H1 (cell line): ENCODE measurements at regions not wholly inside any gene's neighbourhood (a gene's known extent, or its start where the extent isn't known, plus 50 kb on each side); places are given as distances from the start of the nearest gene placed in this dataset.

Experiments used
- CTCF ChIA-PET: fragments of 300-600 bp; sonication (Branson Sonifier 250); formaldehyde crosslinking; loops from one replicate; lab custom pipeline; 2021; ENCODE audit not compliant: partially characterized antibody; lab: Charles Lee
- POLR2A ChIA-PET: fragments of 300-600 bp; sonication (Branson Sonifier 250); formaldehyde crosslinking; loops from one replicate; lab custom pipeline; 2021; ENCODE audit warnings: inconsistent platforms; ENCODE audit not compliant: partially characterized antibody; lab: Charles Lee
- DNase-seq, 2 experiments: peaks; one replicate each; pipeline versions ENCODE4 v3.0.0 to v3.0.0-alpha.2; 2010 to 2022; ENCODE audit warnings: low spot score in 2 of 2, low read depth in 1 of 2, mixed read lengths in 1 of 2
- FAIRE-seq: peaks from 2 replicates; lab custom pipeline; 2011; peaks lifted over from hg19 to GRCh38; lab: Jason Lieb, UNC
- H2AFZ ChIP-seq: 2 replicates; pipeline ENCODE4 v1.8.1; 2012; ENCODE audit warnings: low read length, inconsistent platforms
- H2AK5ac ChIP-seq: 2 replicates; pipeline ENCODE4 v1.6.1; 2013; ENCODE audit warnings: low read depth, low read length
- H2BK120ac ChIP-seq: replicated peaks from 2 replicates; pipeline ENCODE3; 2013; ENCODE audit warnings: low read depth, low read length, inconsistent platforms
- H2BK12ac ChIP-seq: 2 replicates; pipeline ENCODE4 v1.6.1; 2013; ENCODE audit warnings: low read depth, low read length
- H2BK15ac ChIP-seq: 2 replicates; pipeline ENCODE4 v1.6.1; 2013; ENCODE audit warnings: low read length
- H2BK20ac ChIP-seq: 2 replicates; pipeline ENCODE4 v1.6.1; 2013; ENCODE audit warnings: low read length
- H2BK5ac ChIP-seq: 2 replicates; pipeline ENCODE4 v1.6.1; 2013; ENCODE audit warnings: low read depth, low read length
- H3K14ac ChIP-seq: 2 replicates; pipeline ENCODE4 v1.6.1; 2013; ENCODE audit warnings: inconsistent platforms; ENCODE audit not compliant: insufficient read length
- H3K18ac ChIP-seq: 2 replicates; pipeline ENCODE4 v1.6.1; 2013; ENCODE audit warnings: low read length; ENCODE audit errors: extremely low read depth
- H3K23ac ChIP-seq: 2 replicates; pipeline ENCODE4 v1.6.1; 2013; ENCODE audit warnings: inconsistent platforms; ENCODE audit not compliant: insufficient read length
- H3K23me2 ChIP-seq: 2 replicates; pipeline ENCODE4 v1.6.1; 2013; ENCODE audit warnings: low read depth, low read length
- H3K27ac ChIP-seq: 2 replicates; pipeline ENCODE4 v1.6.1; 2011; ENCODE audit warnings: low read depth, low read length, inconsistent platforms
- H3K27me3 ChIP-seq, 4 experiments: replicated peaks in 1 of 4; 1 replicate in 1 of 4; 2 replicates in 3 of 4; pipeline versions ENCODE4 v1.6.1 to v1.8.1; 2011 to 2013; ENCODE audit warnings: low read length in 3 of 4, mild to moderate bottlenecking in 3 of 4, inconsistent platforms in 2 of 4, mixed read lengths in 2 of 4, moderate library complexity in 1 of 4; ENCODE audit not compliant: control insufficient read depth in 3 of 4, insufficient read depth in 3 of 4; ENCODE audit errors: extremely low read depth in 1 of 4
- H3K36me3 ChIP-seq, 4 experiments: 2 replicates each; pipeline versions ENCODE4 v1.6.1 to v1.8.1; 2011 to 2013; ENCODE audit warnings: mild to moderate bottlenecking in 4 of 4, low read length in 3 of 4, moderate library complexity in 2 of 4, control low read depth in 1 of 4, inconsistent platforms in 1 of 4; ENCODE audit not compliant: insufficient read depth in 4 of 4, control insufficient read depth in 2 of 4
- H3K4ac ChIP-seq: replicated peaks from 2 replicates; pipeline ENCODE3; 2013; ENCODE audit warnings: low read length, low read depth, mixed read lengths, inconsistent platforms; ENCODE audit not compliant: insufficient read length
- H3K4me1 ChIP-seq, 4 experiments: replicated peaks in 1 of 4; 1 replicate in 1 of 4; 2 replicates in 3 of 4; pipeline versions ENCODE4 v1.6.1 to v1.8.1; 2011 to 2013; ENCODE audit warnings: low read length in 3 of 4, inconsistent platforms in 2 of 4, mixed read lengths in 1 of 4; ENCODE audit not compliant: insufficient read depth in 4 of 4, control insufficient read depth in 3 of 4
- H3K4me2 ChIP-seq, 2 experiments: 2 replicates each; pipeline versions ENCODE4 v1.6.1 to v1.8.1; 2011 to 2013; ENCODE audit warnings: low read depth in 2 of 2, low read length in 2 of 2, control low read depth in 1 of 2, inconsistent platforms in 1 of 2, mild to moderate bottlenecking in 1 of 2; ENCODE audit not compliant: insufficient read depth in 1 of 2
- H3K4me3 ChIP-seq, 4 experiments: fragments of 200-600, 300-600 bp in 1 of 4; sonication (generic), shearing (Covaris generic), sonication (Bioruptor Twin) in 1 of 4; 2 replicates each; pipeline versions ENCODE4 v1.5.1 to v1.8.1; 2011 to 2016; ENCODE audit warnings: low read length in 4 of 4, low read depth in 3 of 4, control low read depth in 2 of 4, inconsistent platforms in 2 of 4, mild to moderate bottlenecking in 2 of 4, mixed read lengths in 1 of 4, moderate library complexity in 1 of 4; ENCODE audit not compliant: insufficient read depth in 2 of 4; ENCODE audit errors: extremely low read depth in 1 of 4
- H3K56ac ChIP-seq: replicated peaks from 2 replicates; pipeline ENCODE3; 2013; ENCODE audit warnings: low read depth, mild to moderate bottlenecking, mixed read lengths, low read length, inconsistent platforms; ENCODE audit not compliant: insufficient read length
- H3K79me1 ChIP-seq: 2 replicates; pipeline ENCODE4 v1.6.1; 2013; ENCODE audit warnings: low read depth, low read length, control low read depth
- H3K79me2 ChIP-seq, 2 experiments: 2 replicates each; pipeline versions ENCODE4 v1.6.1 to v1.8.1; 2012 to 2013; ENCODE audit warnings: low read length in 2 of 2, mild to moderate bottlenecking in 2 of 2, inconsistent platforms in 1 of 2; ENCODE audit not compliant: insufficient read depth in 2 of 2, control insufficient read depth in 1 of 2
- H3K9ac ChIP-seq, 4 experiments: replicated peaks in 1 of 4; 1 replicate in 1 of 4; 2 replicates in 3 of 4; pipeline versions ENCODE4 v1.6.1 to v1.8.1; 2011 to 2013; ENCODE audit warnings: low read depth in 3 of 4, low read length in 3 of 4, control low read depth in 2 of 4, mild to moderate bottlenecking in 2 of 4, moderate library complexity in 2 of 4, inconsistent platforms in 1 of 4; ENCODE audit errors: extremely low read depth in 1 of 4
- H3K9me3 ChIP-seq, 2 experiments: 2 replicates each; pipeline versions ENCODE4 v1.6.1 to v1.8.1; 2012 to 2013; ENCODE audit warnings: mild to moderate bottlenecking in 2 of 2, moderate library complexity in 2 of 2, control low read depth in 1 of 2, inconsistent platforms in 1 of 2, low read depth in 1 of 2, low read length in 1 of 2, mixed read lengths in 1 of 2; ENCODE audit not compliant: insufficient read depth in 2 of 2
- H4K20me1 ChIP-seq, 2 experiments: replicated peaks in 1 of 2; 2 replicates each; pipeline versions ENCODE3 to v1.8.1; 2011 to 2013; ENCODE audit warnings: inconsistent platforms in 2 of 2, low read length in 2 of 2, mild to moderate bottlenecking in 1 of 2; ENCODE audit not compliant: insufficient read depth in 2 of 2, control insufficient read depth in 1 of 2
- H4K5ac ChIP-seq: 2 replicates; pipeline ENCODE4 v1.6.1; 2013; ENCODE audit warnings: low read length, low read depth, mixed read lengths, inconsistent platforms; ENCODE audit not compliant: insufficient read length
- H4K8ac ChIP-seq: 2 replicates; pipeline ENCODE4 v1.8.0; 2013; ENCODE audit warnings: mild to moderate bottlenecking, moderate library complexity, low read length, inconsistent platforms; ENCODE audit not compliant: insufficient read depth; ENCODE audit errors: extremely low read depth
- H4K91ac ChIP-seq: replicated peaks from 2 replicates; pipeline ENCODE3; 2013; ENCODE audit warnings: low read length, mixed read lengths, inconsistent platforms; ENCODE audit not compliant: insufficient read length
- JUN ChIP-seq: IDR thresholded peaks from 2 replicates; pipeline ENCODE4 v1.6.1; 2011; ENCODE audit warnings: low read depth, mild to moderate bottlenecking, improper control_type of control experiment, low read length
- NRF1 ChIP-seq: IDR thresholded peaks from 2 replicates; pipeline ENCODE4 v1.6.1; 2011; ENCODE audit warnings: mild to moderate bottlenecking, low read depth, low read length, improper control_type of control experiment
- POLR2A ChIP-seq, 2 experiments: IDR thresholded peaks; 1 replicate in 1 of 2; 2 replicates in 1 of 2; pipeline ENCODE4 v1.6.1; 2011; ENCODE audit warnings: low read depth in 2 of 2, low read length in 2 of 2, mild to moderate bottlenecking in 2 of 2; ENCODE audit errors: control extremely low read depth in 1 of 2
- SIRT6 ChIP-seq: IDR thresholded peaks from one replicate; pipeline ENCODE4 v1.7.1; 2012; ENCODE audit warnings: low read length, inconsistent platforms
- WGBS, 2 experiments: shearing (Covaris generic) in 1 of 2; methylation state at CpG; one replicate each; pipeline versions ENCODE4 v1.1.6 to v1.1.7; 2013 to 2015; ENCODE audit warnings: low lambda C conversion rate in 2 of 2, mixed read lengths in 2 of 2, inconsistent platforms in 1 of 2, low coverage in 1 of 2, missing lambda C conversion rate in 1 of 2; ENCODE audit not compliant: insufficient replicate concordance in 2 of 2, insufficient coverage in 1 of 2, insufficient read length in 1 of 2; ENCODE audit errors: extremely low coverage in 1 of 2, missing lambda C conversion rate in 1 of 2; 5-methylcytosine and 5-hydroxymethylcytosine counted together

DNA sequence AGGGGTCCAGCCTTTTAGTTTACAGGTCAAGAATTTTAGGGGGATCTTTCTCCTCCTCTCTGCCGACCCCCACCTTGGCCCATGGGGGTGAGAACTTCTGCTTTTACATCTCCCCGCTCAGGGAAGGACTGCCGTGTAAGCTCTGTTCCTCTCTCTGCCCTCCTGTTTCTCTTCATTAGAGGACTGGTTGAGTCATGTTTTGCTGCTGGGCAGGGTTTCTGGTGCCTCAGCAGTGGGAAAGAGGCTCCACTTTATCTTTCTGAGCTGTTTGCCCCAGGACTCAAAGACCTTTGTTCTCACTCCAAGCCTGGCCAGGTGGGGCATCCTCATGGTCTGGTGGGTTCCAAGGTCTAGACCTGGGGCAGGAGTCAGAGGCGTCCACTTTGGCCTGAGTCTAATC lies 93.0 kb downstream of the UTP18 start:
- Histone ChIP-seq H2BK20ac (no peak overlapping the region), H3K79me1 (no peaks in the 10 kb centered on the region), H2AFZ (no peak overlapping the region), H3K36me3 (no peaks in the 10 kb centered on the region), H4K5ac (no peak overlapping the region), H4K8ac (peak overlapping the region; percentile 35; the same call in 1 of the 2 replicates), H3K56ac (no peak overlapping the region), H3K9ac (no peak overlapping the region), H3K23me2 (no peaks in the 10 kb centered on the region), H3K9me3 (no peaks in the 10 kb centered on the region), H3K4me2 (no peak overlapping the region), H3K79me2 (no peaks in the 10 kb centered on the region), H2AK5ac (no peak overlapping the region), H3K18ac (no peak overlapping the region), H3K27ac (no peak overlapping the region), H2BK120ac (no peak overlapping the region), H2BK15ac (no peak overlapping the region), H4K20me1 (no peaks in the 10 kb centered on the region), H3K4ac (no peak overlapping the region), H3K14ac (no peak overlapping the region), H3K4me1 (no peaks in the 10 kb centered on the region), H4K91ac (no peak overlapping the region), H3K27me3 (no peaks in the 10 kb centered on the region), H3K23ac (no peak overlapping the region), H3K4me3 (no peak overlapping the region), H2BK5ac (no peak overlapping the region), H2BK12ac (no peak overlapping the region)
- ChIA-PET CTCF (no interaction called here), POLR2A (no interaction called here)
- 91% methylated on average over 4 of the region's 4 CpGs; no CpG with 5 or more reads in 1 of the 2 experiments for WGBS, 2 experiments
- TF ChIP-seq SIRT6 (no peak), JUN (no peak), NRF1 (no peak), POLR2A (IDR thresholded peaks at IDR 0.05; ENCODE audit: control extremely low read depth in 1 of 2, low read depth in 2 of 2, low read length in 2 of 2) (no peak)
- FAIRE-seq, result no peak
- DNase-seq, result no peak
